Hepatocyte (in vitro differentiated cells): ENCODE measurements at regions not wholly inside any gene's neighbourhood (a gene's known extent, or its start where the extent isn't known, plus 50 kb on each side); places are given as distances from the start of the nearest gene placed in this dataset.

Experiments used
- EZH2 ChIP-seq: fragments of 200-600 bp; sonication (generic); IDR thresholded peaks from 2 replicates; pipeline ENCODE4 v1.6.1; 2016; ENCODE audit warnings: antibody characterized with exemption, mild to moderate bottlenecking, borderline replicate concordance
- TF ChIP-seq, protein P1 (sequence below): fragments of 200-600 bp; sonication (generic); IDR thresholded peaks from 2 replicates; pipeline ENCODE4 v1.5.1; 2016; ENCODE audit warnings: antibody characterized with exemption, mild to moderate bottlenecking; ENCODE audit not compliant: poor library complexity

DNA sequence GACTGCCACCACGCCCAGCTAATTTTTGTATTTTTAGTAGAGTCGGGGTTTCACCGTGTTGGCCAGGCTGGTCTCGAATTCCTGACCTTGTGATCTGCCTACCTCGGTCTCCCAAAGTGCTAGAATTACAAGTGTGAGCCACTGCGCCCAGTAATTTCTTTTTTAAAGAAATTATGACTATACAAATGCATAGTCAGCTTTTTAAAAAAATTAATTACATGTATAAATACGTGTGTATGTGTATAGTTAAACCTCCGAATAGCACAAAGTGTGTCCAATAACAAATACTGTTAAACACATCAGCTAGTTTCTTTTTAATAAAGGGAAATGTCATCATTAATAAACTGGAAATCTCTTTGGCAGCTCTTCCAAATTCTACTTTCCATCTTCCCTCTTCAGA, 135.5 kb upstream of the SALL4 start:
- TF ChIP-seq, protein P1, sequence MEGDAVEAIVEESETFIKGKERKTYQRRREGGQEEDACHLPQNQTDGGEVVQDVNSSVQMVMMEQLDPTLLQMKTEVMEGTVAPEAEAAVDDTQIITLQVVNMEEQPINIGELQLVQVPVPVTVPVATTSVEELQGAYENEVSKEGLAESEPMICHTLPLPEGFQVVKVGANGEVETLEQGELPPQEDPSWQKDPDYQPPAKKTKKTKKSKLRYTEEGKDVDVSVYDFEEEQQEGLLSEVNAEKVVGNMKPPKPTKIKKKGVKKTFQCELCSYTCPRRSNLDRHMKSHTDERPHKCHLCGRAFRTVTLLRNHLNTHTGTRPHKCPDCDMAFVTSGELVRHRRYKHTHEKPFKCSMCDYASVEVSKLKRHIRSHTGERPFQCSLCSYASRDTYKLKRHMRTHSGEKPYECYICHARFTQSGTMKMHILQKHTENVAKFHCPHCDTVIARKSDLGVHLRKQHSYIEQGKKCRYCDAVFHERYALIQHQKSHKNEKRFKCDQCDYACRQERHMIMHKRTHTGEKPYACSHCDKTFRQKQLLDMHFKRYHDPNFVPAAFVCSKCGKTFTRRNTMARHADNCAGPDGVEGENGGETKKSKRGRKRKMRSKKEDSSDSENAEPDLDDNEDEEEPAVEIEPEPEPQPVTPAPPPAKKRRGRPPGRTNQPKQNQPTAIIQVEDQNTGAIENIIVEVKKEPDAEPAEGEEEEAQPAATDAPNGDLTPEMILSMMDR, result no peak
- no peak for TF ChIP-seq EZH2
